DOHH2 (cell line): ENCODE measurements at regions not wholly inside any gene's neighbourhood (a gene's known extent, or its start where the extent isn't known, plus 50 kb on each side); places are given as distances from the start of the nearest gene placed in this dataset.

ENCODE experiments used
- H3F3A ChIP-seq: fragments of 200-600 bp; sonication (generic), shearing (Covaris generic); 2 replicates; pipeline ENCODE4 v1.6.0; 2016; ENCODE audit warnings: antibody characterized with exemption, mild to moderate bottlenecking; ENCODE audit not compliant: control insufficient read depth, insufficient read depth
- H3K27ac ChIP-seq: fragments of 200-600 bp; sonication (generic); 2 replicates; pipeline ENCODE4 v1.5.1; 2014; ENCODE audit warnings: low read depth, mild to moderate bottlenecking, low read length, moderate library complexity
- H3K27me3 ChIP-seq: fragments of 200-600 bp; sonication (generic); 2 replicates; pipeline ENCODE4 v1.6.1; 2014; ENCODE audit warnings: mild to moderate bottlenecking, low read length, mixed read lengths; ENCODE audit not compliant: control insufficient read depth
- H3K36me3 ChIP-seq: fragments of 200-600 bp; sonication (generic); 2 replicates; pipeline ENCODE4 v1.6.1; 2014; ENCODE audit warnings: mild to moderate bottlenecking, low read length, moderate library complexity, mixed read lengths; ENCODE audit not compliant: control insufficient read depth
- H3K4me1 ChIP-seq: fragments of 200-600 bp; sonication (generic); 2 replicates; pipeline ENCODE4 v1.6.1; 2014; ENCODE audit warnings: mild to moderate bottlenecking, low read length, mixed read lengths; ENCODE audit not compliant: control insufficient read depth
- H3K4me2 ChIP-seq: fragments of 200-600 bp; sonication (generic); 2 replicates; pipeline ENCODE4 v1.6.0; 2014; ENCODE audit warnings: mild to moderate bottlenecking, low read length, moderate library complexity
- H3K4me3 ChIP-seq: fragments of 200-600 bp; sonication (generic); 2 replicates; pipeline ENCODE4 v1.5.1; 2014; ENCODE audit warnings: mild to moderate bottlenecking, low read length, mixed read lengths
- H3K79me2 ChIP-seq: fragments of 200-600 bp; sonication (generic); 2 replicates; pipeline ENCODE4 v1.6.1; 2014; ENCODE audit warnings: mild to moderate bottlenecking, low read length, mixed read lengths; ENCODE audit not compliant: control insufficient read depth
- H3K9me2 ChIP-seq: fragments of 200-600 bp; sonication (generic); replicated peaks from 2 replicates; pipeline ENCODE4 v1.6.1; 2014; ENCODE audit warnings: mild to moderate bottlenecking, low read length, mixed read lengths; ENCODE audit not compliant: control insufficient read depth
- H3K9me3 ChIP-seq: fragments of 200-600 bp; sonication (generic); 2 replicates; pipeline ENCODE4 v1.6.1; 2014; ENCODE audit warnings: antibody characterized with exemption, low read length, mixed read lengths; ENCODE audit not compliant: control insufficient read depth, insufficient read depth
- H4K20me1 ChIP-seq: fragments of 200-600 bp; sonication (generic); 2 replicates; pipeline ENCODE4 v1.6.0; 2014; ENCODE audit warnings: low read depth, mild to moderate bottlenecking, antibody characterized with exemption, low read length, moderate library complexity; ENCODE audit not compliant: control insufficient read depth, insufficient read depth
- EZH2phosphoT487 ChIP-seq: fragments of 200-600 bp; sonication (generic); IDR thresholded peaks from 2 replicates; pipeline ENCODE4 v1.6.1; 2017; ENCODE audit warnings: borderline replicate concordance, mild to moderate bottlenecking, antibody characterized with exemption, low read length, moderate library complexity, mixed read lengths
- TF ChIP-seq, protein P1 (sequence below): fragments of 200-600 bp; sonication (generic); IDR thresholded peaks from one replicate; pipeline ENCODE4 v1.5.1; 2014; ENCODE audit warnings: antibody characterized with exemption, mild to moderate bottlenecking, low read depth, low read length; ENCODE audit not compliant: poor library complexity, severe bottlenecking

DNA sequence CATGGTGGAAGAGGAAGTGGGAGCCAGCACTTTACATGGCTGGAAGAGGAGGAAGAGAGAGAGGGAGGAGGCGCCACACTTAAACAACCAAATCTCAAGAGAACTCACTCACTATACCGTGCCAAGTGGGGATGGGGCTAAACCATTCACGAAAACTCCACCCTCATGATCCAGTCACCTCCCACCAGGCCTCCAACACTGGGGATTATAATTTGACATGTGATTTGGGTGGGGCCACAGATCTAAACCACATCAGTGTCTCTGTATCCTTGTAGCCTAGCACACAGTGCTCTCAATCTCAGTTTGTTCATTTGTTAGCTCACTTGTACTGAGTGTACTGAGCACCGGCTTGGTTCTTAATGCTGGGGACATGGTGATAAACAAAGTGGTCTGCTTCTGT lies 228.3 kb downstream of the BUB3 start:
- Histone ChIP-seq H3K27ac (no peak overlapping the region), H3K79me2 (no peaks in the 10 kb centered on the region), H3K4me2 (no peak overlapping the region), H3K4me1 (peaks cover 24% of the 10 kb centered on the region), H3K27me3 (no peaks in the 10 kb centered on the region), H3K4me3 (no peak overlapping the region), H3F3A (no peaks in the 10 kb centered on the region), H3K9me2 (no peaks in the 10 kb centered on the region), H3K9me3 (no peaks in the 10 kb centered on the region), H3K36me3 (no peaks in the 10 kb centered on the region), H4K20me1 (no peaks in the 10 kb centered on the region)
- no peak for TF ChIP-seq EZH2phosphoT487
- TF ChIP-seq, protein P1, sequence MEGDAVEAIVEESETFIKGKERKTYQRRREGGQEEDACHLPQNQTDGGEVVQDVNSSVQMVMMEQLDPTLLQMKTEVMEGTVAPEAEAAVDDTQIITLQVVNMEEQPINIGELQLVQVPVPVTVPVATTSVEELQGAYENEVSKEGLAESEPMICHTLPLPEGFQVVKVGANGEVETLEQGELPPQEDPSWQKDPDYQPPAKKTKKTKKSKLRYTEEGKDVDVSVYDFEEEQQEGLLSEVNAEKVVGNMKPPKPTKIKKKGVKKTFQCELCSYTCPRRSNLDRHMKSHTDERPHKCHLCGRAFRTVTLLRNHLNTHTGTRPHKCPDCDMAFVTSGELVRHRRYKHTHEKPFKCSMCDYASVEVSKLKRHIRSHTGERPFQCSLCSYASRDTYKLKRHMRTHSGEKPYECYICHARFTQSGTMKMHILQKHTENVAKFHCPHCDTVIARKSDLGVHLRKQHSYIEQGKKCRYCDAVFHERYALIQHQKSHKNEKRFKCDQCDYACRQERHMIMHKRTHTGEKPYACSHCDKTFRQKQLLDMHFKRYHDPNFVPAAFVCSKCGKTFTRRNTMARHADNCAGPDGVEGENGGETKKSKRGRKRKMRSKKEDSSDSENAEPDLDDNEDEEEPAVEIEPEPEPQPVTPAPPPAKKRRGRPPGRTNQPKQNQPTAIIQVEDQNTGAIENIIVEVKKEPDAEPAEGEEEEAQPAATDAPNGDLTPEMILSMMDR = no peak

DNA sequence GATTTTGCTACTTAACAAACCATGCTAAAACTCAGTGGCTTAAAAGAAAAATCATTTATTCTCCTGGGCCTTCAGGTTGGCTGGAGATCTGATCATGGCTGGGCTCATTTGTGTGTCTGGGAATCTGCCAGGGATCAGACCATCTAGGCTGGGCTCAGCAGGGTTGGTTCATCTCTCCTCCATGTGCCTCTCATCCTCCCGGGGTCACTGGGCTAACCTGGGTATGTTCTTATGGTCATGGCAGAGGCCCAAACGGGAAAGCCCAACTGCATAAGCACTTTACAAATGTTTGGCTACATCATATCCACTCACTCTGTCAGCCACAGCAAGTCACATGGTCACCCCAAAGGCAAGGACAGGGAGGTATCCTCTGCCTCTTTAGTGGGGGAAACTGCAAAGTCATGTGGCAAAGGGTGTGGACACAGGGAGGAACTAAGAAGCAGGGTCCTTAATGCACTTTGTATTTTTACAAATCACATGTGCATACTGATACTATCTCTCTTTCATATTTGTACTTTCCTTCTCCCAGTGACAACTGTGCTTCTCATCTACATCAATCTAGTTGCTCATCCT lies 231.4 kb downstream of the BUB3 start:
- H3K4me2 ChIP-seq = no peak overlapping the region
- no peaks in the 10 kb centered on the region for H3K79me2 ChIP-seq
- no peaks in the 10 kb centered on the region for H3K27me3 ChIP-seq
- no peaks in the 10 kb centered on the region for H3F3A ChIP-seq
- H3K9me3 ChIP-seq = peaks cover 25% of the 10 kb centered on the region
- no peaks in the 10 kb centered on the region for H4K20me1 ChIP-seq
- TF ChIP-seq EZH2phosphoT487 = no peak
- TF ChIP-seq, protein P1 = no peak
- no peak overlapping the region for H3K4me3 ChIP-seq
- H3K9me2 ChIP-seq = no peaks in the 10 kb centered on the region
- no peaks in the 10 kb centered on the region for H3K36me3 ChIP-seq
- no peak overlapping the region for H3K27ac ChIP-seq
- peaks cover 36% of the 10 kb centered on the region for H3K4me1 ChIP-seq

- peaks cover 23% of the 10 kb centered on the region for H3F3A ChIP-seq
- H3K27ac ChIP-seq = peak overlapping the region; percentile 94; the same call in 1 of the 2 replicates
- no peak overlapping the region for H3K4me3 ChIP-seq
- H3K4me2 ChIP-seq = no peak overlapping the region
- TF ChIP-seq, protein P1 = no peak
- TF ChIP-seq EZH2phosphoT487 = no peak
- H3K36me3 ChIP-seq = no peaks in the 10 kb centered on the region
- no peaks in the 10 kb centered on the region for H3K27me3 ChIP-seq
- H3K79me2 ChIP-seq = no peaks in the 10 kb centered on the region
- H3K9me2 ChIP-seq = no peaks in the 10 kb centered on the region
- no peaks in the 10 kb centered on the region for H4K20me1 ChIP-seq
- peaks cover 66% of the 10 kb centered on the region for H3K4me1 ChIP-seq
- H3K9me3 ChIP-seq = peaks cover 25% of the 10 kb centered on the region
Measured at GRCh38 chr10:123389520-123389919, 235.3 kb downstream of the BUB3 start.
